Gastroesophageal sphincter (tissue), 4 donors: ENCODE measurements at regions not wholly inside any gene's neighbourhood (a gene's known extent, or its start where the extent isn't known, plus 50 kb on each side); places are given as distances from the start of the nearest gene placed in this dataset.
"Not testable (repeated sequence)": the region's sequence is repeated elsewhere in the genome, so short reads cannot be mapped to it uniquely, and the experiment has no call there.

Experiments used
- ATAC-seq: fragments of 150-250 bp; one replicate; pipeline ENCODE4 v1.9.1; 2016; ENCODE audit warnings: mild to moderate bottlenecking, moderate library complexity
- H3K27ac ChIP-seq, 4 donors: fragments of 200-600 bp; sonication (generic) in 3 of 4; 1 replicate in 3 of 4; 2 replicates in 1 of 4; pipeline ENCODE4 v1.5.1; 2016 to 2019
- H3K27me3 ChIP-seq: fragments of 200-600 bp; sonication (generic); one replicate; pipeline ENCODE4 v1.5.1; 2019
- H3K36me3 ChIP-seq, 2 donors: fragments of 200-600 bp; sonication (generic); one replicate each; pipeline ENCODE4 v1.5.1; 2019; ENCODE audit warnings: control low read depth in 1 of 2
- H3K4me1 ChIP-seq, 3 donors: fragments of 200-600 bp; sonication (generic); 1 replicate in 2 of 3; 2 replicates in 1 of 3; pipeline ENCODE4 v1.5.1; 2016 to 2019; ENCODE audit warnings: control low read depth in 2 of 3
- H3K4me3 ChIP-seq, 2 donors: fragments of 200-600 bp; sonication (generic); one replicate each; pipeline ENCODE4 v1.5.1; 2019; ENCODE audit warnings: mild to moderate bottlenecking in 1 of 2, moderate library complexity in 1 of 2
- H3K9me3 ChIP-seq, 3 donors: fragments of 200-600 bp; sonication (generic); one replicate each; pipeline ENCODE4 v1.5.1; 2017 to 2019; ENCODE audit warnings: control low read depth in 2 of 3
- CTCF ChIP-seq, 4 experiments: fragments of 200-600 bp in 2 of 4; fragments of 450-650 bp in 2 of 4; sonication (generic) in 1 of 4; IDR thresholded peaks; one replicate each; pipeline ENCODE4 v1.5.1; 2017 to 2019; ENCODE audit warnings: antibody characterized with exemption in 4 of 4, mild to moderate bottlenecking in 2 of 4, moderate library complexity in 2 of 4
- EP300 ChIP-seq: sonication (generic); formaldehyde crosslinking; IDR thresholded peaks from one replicate; pipeline ENCODE4 v1.6.1; 2017; ENCODE audit warnings: antibody characterized with exemption, mild to moderate bottlenecking
- POLR2A ChIP-seq, 2 donors: fragments of 450-650 bp; IDR thresholded peaks; one replicate each; pipeline ENCODE4 v1.6.1; 2017; ENCODE audit warnings: antibody characterized with exemption in 2 of 2, mild to moderate bottlenecking in 2 of 2, moderate library complexity in 1 of 2
- POLR2AphosphoS5 ChIP-seq: sonication (generic); formaldehyde crosslinking; IDR thresholded peaks from one replicate; pipeline ENCODE4 v1.6.1; 2017; ENCODE audit warnings: antibody characterized with exemption
- WGBS, 2 donors: methylation state at CpG; one replicate each; pipeline ENCODE4 v1.1.5; 2018; ENCODE audit warnings: low coverage in 1 of 2; 5-methylcytosine and 5-hydroxymethylcytosine counted together

GRCh38 chr18:10252494-10252893 lies 201.9 kb upstream of the APCDD1 start:
- H3K27ac ChIP-seq = no peak overlapping the region

GRCh38 chr18:10252952-10253705 lies 201.3 kb upstream of the APCDD1 start:
- WGBS, 2 donors = 67 to 69% methylated on average over 1 to 5 of the region's 5 CpGs
- no peak for ATAC-seq

More at GRCh38 chr18:10252494-10252893, 201.9 kb upstream of the APCDD1 start:
- Histone ChIP-seq H3K36me3 (no peaks in the 10 kb centered on the region), H3K4me3 (no peak overlapping the region), H3K27me3 (peaks cover 8% of the 10 kb centered on the region), H3K9me3 (no peaks in the 10 kb centered on the region), H3K4me1 (no peaks in the 10 kb centered on the region)
- TF ChIP-seq CTCF (IDR thresholded peaks at IDR 0.05) (no peak), EP300 (no peak), POLR2AphosphoS5 (no peak), POLR2A (IDR thresholded peaks at IDR 0.05) (no peak)
- ATAC-seq = no peak
- WGBS, 2 donors = 87 to 93% methylated on average over 4 of the region's 4 CpGs

GRCh38 chr18:10256276-10256675 lies 198.2 kb upstream of the APCDD1 start:
- H3K27me3 ChIP-seq, H3K9me3 ChIP-seq, H3K4me1 ChIP-seq, H3K36me3 ChIP-seq, H3K27ac ChIP-seq, H3K4me3 ChIP-seq, ATAC-seq: not testable (repeated sequence)
- WGBS, 2 donors = 81 to 100% methylated on average over 1 to 3 of the region's 3 CpGs

More at GRCh38 chr18:10252952-10253705, 201.3 kb upstream of the APCDD1 start:
- Histone ChIP-seq H3K36me3 (no peaks in the 10 kb centered on the region), H3K27me3 (peaks cover 2% of the 10 kb centered on the region), H3K9me3 (no peaks in the 10 kb centered on the region), H3K4me1 (no peaks in the 10 kb centered on the region), H3K27ac (no peak overlapping the region), H3K4me3 (no peak overlapping the region)
- no peak for TF ChIP-seq POLR2AphosphoS5
- no peak for TF ChIP-seq POLR2A (IDR thresholded peaks at IDR 0.05)
- TF ChIP-seq EP300 = no peak
- TF ChIP-seq CTCF (IDR thresholded peaks at IDR 0.05) = no peak

GRCh38 chr18:10258836-10259474 lies 195.5 kb upstream of the APCDD1 start:
- H3K27ac ChIP-seq = no peak overlapping the region
- TF ChIP-seq POLR2A (IDR thresholded peaks at IDR 0.05) (no peak), CTCF (IDR thresholded peaks at IDR 0.05) (no peak), POLR2AphosphoS5 (no peak), EP300 (no peak)
- no peaks in the 10 kb centered on the region for H3K9me3 ChIP-seq
- no peak for ATAC-seq
- no peaks in the 10 kb centered on the region for H3K36me3 ChIP-seq
- 69 to 73% methylated on average over 4 to 5 of the region's 5 CpGs for whole genome bisulfite sequencing, 2 donors
- H3K4me3 ChIP-seq = no peak overlapping the region
- no peaks in the 10 kb centered on the region for H3K27me3 ChIP-seq
- H3K4me1 ChIP-seq = no peaks in the 10 kb centered on the region

- no peaks in the 10 kb centered on the region for H3K9me3 ChIP-seq
- TF ChIP-seq CTCF (IDR thresholded peaks at IDR 0.05) (no peak), EP300 (no peak), POLR2A (IDR thresholded peaks at IDR 0.05) (no peak), POLR2AphosphoS5 (no peak)
- no peaks in the 10 kb centered on the region for H3K27me3 ChIP-seq
- WGBS, 2 donors = 42 to 58% methylated on average over 3 of the region's 3 CpGs
- H3K36me3 ChIP-seq = no peaks in the 10 kb centered on the region
- H3K27ac ChIP-seq = no peak overlapping the region
- no peak overlapping the region for H3K4me3 ChIP-seq
- ATAC-seq = no peak
- H3K4me1 ChIP-seq = no peaks in the 10 kb centered on the region
Measured at GRCh38 chr18:10259901-10260300, 194.5 kb upstream of the APCDD1 start.
